ENCODE measurements at regions not wholly inside any gene's neighbourhood (a gene's known extent, or its start where the extent isn't known, plus 50 kb on each side); places are given as distances from the start of the nearest gene placed in this dataset.

DNA sequence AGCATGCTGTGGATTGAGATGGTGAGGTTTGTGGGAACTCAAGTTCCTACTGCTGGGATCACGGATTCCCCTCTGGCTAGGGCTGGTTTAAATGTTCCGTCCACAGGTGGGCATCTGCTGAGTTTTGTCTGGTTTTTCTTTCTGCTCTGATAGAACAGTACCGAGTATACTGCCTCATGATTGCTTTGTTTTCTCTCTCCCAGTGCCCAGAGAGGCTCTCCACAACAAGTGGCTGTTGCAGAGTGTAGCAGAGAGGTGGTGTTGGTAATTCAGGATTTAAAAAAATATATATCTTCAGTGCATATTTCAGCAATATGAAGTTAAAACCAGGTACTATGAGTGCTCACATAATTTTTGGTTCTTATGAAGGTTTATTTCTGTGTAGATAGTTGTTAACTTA is 213.7 kb downstream of the TEX13C start:
- Histone ChIP-seq H3K36me3 (ENCODE audit: control insufficient read depth in 2 of 2, insufficient read depth in 1 of 2, low read length in 2 of 2) (no peaks in the 10 kb centered on the region), H3K4me1 (ENCODE audit: control insufficient read depth, insufficient read depth, low read length) (no peaks in the 10 kb centered on the region), H3K4me3 (ENCODE audit: low read depth, low read length) (no peak overlapping the region), H3K27ac (ENCODE audit: extremely low read depth, low read depth, low read length) (no peak overlapping the region), H3K9me3 (ENCODE audit: control insufficient read depth, insufficient read depth, low read depth, low read length) (no peaks in the 10 kb centered on the region)
- no peak for TF ChIP-seq ZNF2 (tag by site-specific recombination; IDR thresholded peaks at IDR 0.05)
- TF ChIP-seq, protein P1, sequence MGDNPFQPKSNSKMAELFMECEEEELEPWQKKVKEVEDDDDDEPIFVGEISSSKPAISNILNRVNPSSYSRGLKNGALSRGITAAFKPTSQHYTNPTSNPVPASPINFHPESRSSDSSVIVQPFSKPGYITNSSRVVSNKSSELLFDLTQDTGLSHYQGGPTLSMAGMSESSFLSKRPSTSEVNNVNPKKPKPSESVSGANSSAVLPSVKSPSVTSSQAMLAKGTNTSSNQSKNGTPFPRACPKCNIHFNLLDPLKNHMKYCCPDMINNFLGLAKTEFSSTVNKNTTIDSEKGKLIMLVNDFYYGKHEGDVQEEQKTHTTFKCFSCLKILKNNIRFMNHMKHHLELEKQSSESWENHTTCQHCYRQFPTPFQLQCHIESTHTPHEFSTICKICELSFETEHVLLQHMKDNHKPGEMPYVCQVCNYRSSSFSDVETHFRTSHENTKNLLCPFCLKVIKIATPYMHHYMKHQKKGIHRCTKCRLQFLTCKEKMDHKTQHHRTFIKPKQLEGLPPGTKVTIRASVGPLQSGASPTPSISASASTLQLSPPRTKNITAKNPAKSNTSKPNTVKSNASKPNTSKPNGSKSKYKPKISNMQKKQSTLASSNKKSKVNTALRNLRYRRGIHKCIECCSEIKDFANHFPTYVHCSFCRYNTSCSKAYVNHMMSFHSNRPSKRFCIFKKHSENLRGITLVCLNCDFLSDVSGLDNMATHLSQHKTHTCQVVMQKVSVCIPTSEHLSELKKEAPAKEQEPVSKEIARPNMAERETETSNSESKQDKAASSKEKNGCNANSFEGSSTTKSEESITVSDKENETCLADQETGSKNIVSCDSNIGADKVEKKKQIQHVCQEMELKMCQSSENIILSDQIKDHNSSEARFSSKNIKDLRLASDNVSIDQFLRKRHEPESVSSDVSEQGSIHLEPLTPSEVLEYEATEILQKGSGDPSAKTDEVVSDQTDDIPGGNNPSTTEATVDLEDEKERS (tag by site-specific recombination; IDR thresholded peaks at IDR 0.05), result no peak
- TF ChIP-seq, protein P2, sequence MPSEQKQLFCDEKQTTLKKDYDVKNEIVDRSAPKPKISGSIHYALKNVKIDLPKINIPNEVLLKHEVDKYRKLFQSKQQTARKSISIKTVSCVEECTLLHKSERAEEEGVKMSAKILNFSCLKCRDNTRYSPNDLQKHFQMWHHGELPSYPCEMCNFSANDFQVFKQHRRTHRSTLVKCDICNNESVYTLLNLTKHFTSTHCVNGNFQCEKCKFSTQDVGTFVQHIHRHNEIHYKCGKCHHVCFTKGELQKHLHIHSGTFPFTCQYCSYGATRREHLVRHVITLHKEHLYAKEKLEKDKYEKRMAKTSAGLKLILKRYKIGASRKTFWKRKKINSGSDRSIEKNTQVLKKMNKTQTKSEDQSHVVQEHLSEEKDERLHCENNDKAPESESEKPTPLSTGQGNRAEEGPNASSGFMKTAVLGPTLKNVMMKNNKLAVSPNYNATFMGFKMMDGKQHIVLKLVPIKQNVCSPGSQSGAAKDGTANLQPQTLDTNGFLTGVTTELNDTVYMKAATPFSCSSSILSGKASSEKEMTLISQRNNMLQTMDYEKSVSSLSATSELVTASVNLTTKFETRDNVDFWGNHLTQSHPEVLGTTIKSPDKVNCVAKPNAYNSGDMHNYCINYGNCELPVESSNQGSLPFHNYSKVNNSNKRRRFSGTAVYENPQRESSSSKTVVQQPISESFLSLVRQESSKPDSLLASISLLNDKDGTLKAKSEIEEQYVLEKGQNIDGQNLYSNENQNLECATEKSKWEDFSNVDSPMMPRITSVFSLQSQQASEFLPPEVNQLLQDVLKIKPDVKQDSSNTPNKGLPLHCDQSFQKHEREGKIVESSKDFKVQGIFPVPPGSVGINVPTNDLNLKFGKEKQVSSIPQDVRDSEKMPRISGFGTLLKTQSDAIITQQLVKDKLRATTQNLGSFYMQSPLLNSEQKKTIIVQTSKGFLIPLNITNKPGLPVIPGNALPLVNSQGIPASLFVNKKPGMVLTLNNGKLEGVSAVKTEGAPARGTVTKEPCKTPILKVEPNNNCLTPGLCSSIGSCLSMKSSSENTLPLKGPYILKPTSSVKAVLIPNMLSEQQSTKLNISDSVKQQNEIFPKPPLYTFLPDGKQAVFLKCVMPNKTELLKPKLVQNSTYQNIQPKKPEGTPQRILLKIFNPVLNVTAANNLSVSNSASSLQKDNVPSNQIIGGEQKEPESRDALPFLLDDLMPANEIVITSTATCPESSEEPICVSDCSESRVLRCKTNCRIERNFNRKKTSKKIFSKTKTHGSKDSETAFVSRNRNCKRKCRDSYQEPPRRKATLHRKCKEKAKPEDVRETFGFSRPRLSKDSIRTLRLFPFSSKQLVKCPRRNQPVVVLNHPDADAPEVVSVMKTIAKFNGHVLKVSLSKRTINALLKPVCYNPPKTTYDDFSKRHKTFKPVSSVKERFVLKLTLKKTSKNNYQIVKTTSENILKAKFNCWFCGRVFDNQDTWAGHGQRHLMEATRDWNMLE (tag by site-specific recombination; conservative IDR thresholded peaks at IDR 0.05; ENCODE audit: low read depth), result no peak
- TF ChIP-seq, protein P3, sequence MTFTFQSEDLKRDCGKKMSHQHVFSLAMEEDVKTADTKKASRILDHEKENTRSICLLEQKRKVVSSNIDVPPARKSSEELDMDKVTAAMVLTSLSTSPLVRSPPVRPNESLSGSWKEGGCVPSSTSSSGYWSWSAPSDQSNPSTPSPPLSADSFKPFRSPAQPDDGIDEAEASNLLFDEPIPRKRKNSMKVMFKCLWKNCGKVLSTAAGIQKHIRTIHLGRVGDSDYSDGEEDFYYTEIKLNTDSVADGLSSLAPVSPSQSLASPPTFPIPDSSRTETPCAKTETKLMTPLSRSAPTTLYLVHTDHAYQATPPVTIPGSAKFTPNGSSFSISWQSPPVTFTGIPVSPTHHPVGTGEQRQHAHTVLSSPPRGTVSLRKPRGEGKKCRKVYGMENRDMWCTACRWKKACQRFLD (tag by site-specific recombination; IDR thresholded peaks at IDR 0.05), result no peak
- no peak for TF ChIP-seq ZNF184 (tag by site-specific recombination; IDR thresholded peaks at IDR 0.05)
- TF ChIP-seq GFI1B (tag by site-specific recombination; IDR thresholded peaks at IDR 0.05), result no peak
- TF ChIP-seq ZNF157 (tag by site-specific recombination; IDR thresholded peaks at IDR 0.05), result no peak
- TF ChIP-seq ZNF366 (tag by site-specific recombination; conservative IDR thresholded peaks at IDR 0.05), result no peak
- no peak for TF ChIP-seq ZEB2 (tag by site-specific recombination; IDR thresholded peaks at IDR 0.05)
- TF ChIP-seq, protein P4, sequence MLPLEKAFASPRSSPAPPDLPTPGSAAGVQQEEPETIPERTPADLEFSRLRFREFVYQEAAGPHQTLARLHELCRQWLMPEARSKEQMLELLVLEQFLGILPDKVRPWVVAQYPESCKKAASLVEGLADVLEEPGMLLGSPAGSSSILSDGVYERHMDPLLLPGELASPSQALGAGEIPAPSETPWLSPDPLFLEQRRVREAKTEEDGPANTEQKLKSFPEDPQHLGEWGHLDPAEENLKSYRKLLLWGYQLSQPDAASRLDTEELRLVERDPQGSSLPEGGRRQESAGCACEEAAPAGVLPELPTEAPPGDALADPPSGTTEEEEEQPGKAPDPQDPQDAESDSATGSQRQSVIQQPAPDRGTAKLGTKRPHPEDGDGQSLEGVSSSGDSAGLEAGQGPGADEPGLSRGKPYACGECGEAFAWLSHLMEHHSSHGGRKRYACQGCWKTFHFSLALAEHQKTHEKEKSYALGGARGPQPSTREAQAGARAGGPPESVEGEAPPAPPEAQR (tag by site-specific recombination; IDR thresholded peaks at IDR 0.05), result no peak
- TF ChIP-seq ZFP69B (tag by site-specific recombination; IDR thresholded peaks at IDR 0.05), result no peak
- no peak for TF ChIP-seq ZNF626 (tag by site-specific recombination; IDR thresholded peaks at IDR 0.05)
- TF ChIP-seq, protein P5, sequence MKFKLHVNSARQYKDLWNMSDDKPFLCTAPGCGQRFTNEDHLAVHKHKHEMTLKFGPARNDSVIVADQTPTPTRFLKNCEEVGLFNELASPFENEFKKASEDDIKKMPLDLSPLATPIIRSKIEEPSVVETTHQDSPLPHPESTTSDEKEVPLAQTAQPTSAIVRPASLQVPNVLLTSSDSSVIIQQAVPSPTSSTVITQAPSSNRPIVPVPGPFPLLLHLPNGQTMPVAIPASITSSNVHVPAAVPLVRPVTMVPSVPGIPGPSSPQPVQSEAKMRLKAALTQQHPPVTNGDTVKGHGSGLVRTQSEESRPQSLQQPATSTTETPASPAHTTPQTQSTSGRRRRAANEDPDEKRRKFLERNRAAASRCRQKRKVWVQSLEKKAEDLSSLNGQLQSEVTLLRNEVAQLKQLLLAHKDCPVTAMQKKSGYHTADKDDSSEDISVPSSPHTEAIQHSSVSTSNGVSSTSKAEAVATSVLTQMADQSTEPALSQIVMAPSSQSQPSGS (tag by site-specific recombination; IDR thresholded peaks at IDR 0.05; ENCODE audit: low read depth), result no peak
- TF ChIP-seq, protein P6, sequence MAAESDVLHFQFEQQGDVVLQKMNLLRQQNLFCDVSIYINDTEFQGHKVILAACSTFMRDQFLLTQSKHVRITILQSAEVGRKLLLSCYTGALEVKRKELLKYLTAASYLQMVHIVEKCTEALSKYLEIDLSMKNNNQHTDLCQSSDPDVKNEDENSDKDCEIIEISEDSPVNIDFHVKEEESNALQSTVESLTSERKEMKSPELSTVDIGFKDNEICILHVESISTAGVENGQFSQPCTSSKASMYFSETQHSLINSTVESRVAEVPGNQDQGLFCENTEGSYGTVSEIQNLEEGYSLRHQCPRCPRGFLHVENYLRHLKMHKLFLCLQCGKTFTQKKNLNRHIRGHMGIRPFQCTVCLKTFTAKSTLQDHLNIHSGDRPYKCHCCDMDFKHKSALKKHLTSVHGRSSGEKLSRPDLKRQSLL (tag by site-specific recombination; IDR thresholded peaks at IDR 0.05), result no peak
- TF ChIP-seq ZNF777 (tag by site-specific recombination; IDR thresholded peaks at IDR 0.05; ENCODE audit: borderline replicate concordance), result no peak
- no peak for TF ChIP-seq ZNF514 (tag by site-specific recombination; IDR thresholded peaks at IDR 0.05)
- TF ChIP-seq OVOL3 (tag by site-specific recombination; IDR thresholded peaks at IDR 0.05), result no peak
- ChIA-PET CTCF (interaction anchor here (0.6 kb wide), 1 partner anchor 11 kb away, joined by 4 read pairs; no protein-coding TSS in a partner anchor), POLR2A (no interaction called here)
